B cell (primary cell): ENCODE measurements at regions not wholly inside any gene's neighbourhood (a gene's known extent, or its start where the extent isn't known, plus 50 kb on each side); places are given as distances from the start of the nearest gene placed in this dataset.

Experiments
- ATAC-seq: fragments of 200-7000 bp; cut with Tn5 transposase; one replicate; pipeline ENCODE4 v1.10.0; 2021; ENCODE audit warnings: low read depth, mild to moderate bottlenecking, moderate number of reproducible peaks, moderate library complexity
- CTCF ChIA-PET: fragments of 350-600 bp; sonication (Branson Sonifier 250); formaldehyde crosslinking; loops from one replicate; lab custom pipeline; 2021; ENCODE audit warnings: antibody characterized with exemption, inconsistent platforms; lab: Charles Lee
- POLR2A ChIA-PET: fragments of 350-600 bp; sonication (Branson Sonifier 250); formaldehyde crosslinking; loops from one replicate; lab custom pipeline; 2021; ENCODE audit warnings: antibody characterized with exemption; lab: Charles Lee
- DNase-seq: peaks from one replicate; pipeline ENCODE4 v3.0.0; 2013
- H2AFZ ChIP-seq: 2 replicates; pipeline ENCODE4 v1.6.1; 2012; ENCODE audit warnings: mild to moderate bottlenecking, low read depth, low read length; ENCODE audit not compliant: insufficient read depth, poor library complexity, severe bottlenecking
- H3K27ac ChIP-seq, 2 donors: 1 replicate in 1 of 2; 2 replicates in 1 of 2; pipeline ENCODE4 v1.5.1; 2012 to 2013; ENCODE audit warnings: low read length in 2 of 2, mild to moderate bottlenecking in 2 of 2, moderate library complexity in 1 of 2
- H3K27me3 ChIP-seq, 4 experiments: fragments of 200-600 bp in 1 of 4; sonication (generic) in 1 of 4; replicated peaks in 1 of 4; 1 replicate in 2 of 4; 2 replicates in 2 of 4; pipeline versions ENCODE4 v1.6.1 to v1.7.0; 2013 to 2016; ENCODE audit warnings: low read length in 3 of 4, mild to moderate bottlenecking in 2 of 4, mixed read lengths in 1 of 4, moderate library complexity in 1 of 4; ENCODE audit not compliant: insufficient read depth in 4 of 4, control insufficient read depth in 3 of 4; ENCODE audit errors: control extremely low read depth in 1 of 4
- H3K36me3 ChIP-seq, 2 experiments: replicated peaks in 1 of 2; 1 replicate in 1 of 2; 2 replicates in 1 of 2; pipeline versions ENCODE4 v1.6.1 to v1.7.1; 2013; ENCODE audit warnings: low read length in 1 of 2; ENCODE audit not compliant: insufficient read depth in 2 of 2, control insufficient read depth in 1 of 2; ENCODE audit errors: control extremely low read depth in 1 of 2, extremely low read depth in 1 of 2
- H3K4me1 ChIP-seq, 2 donors: fragments of 200-600 bp in 1 of 2; sonication (generic) in 1 of 2; 1 replicate in 1 of 2; 2 replicates in 1 of 2; pipeline versions ENCODE4 v1.5.1 to v1.6.1; 2013 to 2017; ENCODE audit warnings: low read length in 2 of 2; ENCODE audit not compliant: control insufficient read depth in 2 of 2, insufficient read depth in 2 of 2
- H3K4me2 ChIP-seq: replicated peaks from 2 replicates; pipeline ENCODE3; 2012; ENCODE audit warnings: mild to moderate bottlenecking, low read depth, low read length; ENCODE audit not compliant: poor library complexity, severe bottlenecking
- H3K4me3 ChIP-seq, 5 experiments: fragments of 200-600 bp in 1 of 5; sonication (generic) in 1 of 5; 1 replicate in 3 of 5; 2 replicates in 2 of 5; pipeline versions ENCODE4 v1.5.1 to v1.7.0; 2011 to 2016; ENCODE audit warnings: low read length in 4 of 5, mild to moderate bottlenecking in 4 of 5, low read depth in 2 of 5, control low read depth in 1 of 5, moderate library complexity in 1 of 5; ENCODE audit not compliant: insufficient read depth in 1 of 5; ENCODE audit errors: control extremely low read depth in 1 of 5, extremely low read depth in 1 of 5
- H3K79me2 ChIP-seq: fragments of 200-600 bp; sonication (generic); one replicate; pipeline ENCODE4 v1.6.0; 2016; ENCODE audit warnings: low read length; ENCODE audit not compliant: control insufficient read depth, insufficient read depth
- H3K9ac ChIP-seq: fragments of 200-600 bp; sonication (generic); 2 replicates; pipeline ENCODE4 v1.6.1; 2017; ENCODE audit warnings: mild to moderate bottlenecking, low read length, moderate library complexity
- H3K9me3 ChIP-seq, 3 donors: one replicate each; pipeline versions ENCODE4 v1.6.1 to v1.7.1; 2013; ENCODE audit warnings: low read length in 2 of 3; ENCODE audit not compliant: control insufficient read depth in 2 of 3, insufficient read depth in 1 of 3; ENCODE audit errors: control extremely low read depth in 1 of 3
- H4K20me1 ChIP-seq: 2 replicates; pipeline ENCODE4 v1.6.0; 2012; ENCODE audit warnings: mild to moderate bottlenecking, low read length; ENCODE audit not compliant: insufficient read depth, control insufficient read depth, poor library complexity, severe bottlenecking
- H3K27ac Mint-ChIP-seq: one replicate; pipeline ENCODE4 v1.8.0; 2021; ENCODE audit warnings: mixed read lengths
- H3K27me3 Mint-ChIP-seq: one replicate; pipeline ENCODE4 v1.8.0; 2021; ENCODE audit warnings: mixed read lengths
- H3K4me1 Mint-ChIP-seq: one replicate; pipeline ENCODE4 v1.8.0; 2021; ENCODE audit warnings: mixed read lengths
- H3K4me3 Mint-ChIP-seq: one replicate; pipeline ENCODE4 v1.8.0; 2021; ENCODE audit warnings: mixed read lengths
- H3K9me3 Mint-ChIP-seq: one replicate; pipeline ENCODE4 v1.8.0; 2022; ENCODE audit warnings: mixed read lengths; ENCODE audit not compliant: insufficient read depth
- EZH2 ChIP-seq: IDR thresholded peaks from 2 replicates; pipeline ENCODE4 v1.6.1; 2012; ENCODE audit warnings: borderline replicate concordance, low read depth, mild to moderate bottlenecking, moderate library complexity, low read length; ENCODE audit not compliant: insufficient read depth, poor library complexity, severe bottlenecking
- WGBS: methylation state at CpG from one replicate; pipeline ENCODE4 v1.1.5; 2013; ENCODE audit warnings: missing lambda C conversion rate; ENCODE audit not compliant: insufficient coverage; 5-methylcytosine and 5-hydroxymethylcytosine counted together
- intact Hi-C: fragments of 100-400 bp; cut with micrococcal nuclease; formaldehyde crosslinking; loops from one replicate; pipeline ENCODE4 v1.10.0; 2022
- TF ChIP-seq, protein P1 (sequence below): fragments of 200-600 bp; IDR thresholded peaks from one replicate; pipeline ENCODE4 v1.8.0; 2022; ENCODE audit warnings: antibody characterized with exemption, mild to moderate bottlenecking

DNA sequence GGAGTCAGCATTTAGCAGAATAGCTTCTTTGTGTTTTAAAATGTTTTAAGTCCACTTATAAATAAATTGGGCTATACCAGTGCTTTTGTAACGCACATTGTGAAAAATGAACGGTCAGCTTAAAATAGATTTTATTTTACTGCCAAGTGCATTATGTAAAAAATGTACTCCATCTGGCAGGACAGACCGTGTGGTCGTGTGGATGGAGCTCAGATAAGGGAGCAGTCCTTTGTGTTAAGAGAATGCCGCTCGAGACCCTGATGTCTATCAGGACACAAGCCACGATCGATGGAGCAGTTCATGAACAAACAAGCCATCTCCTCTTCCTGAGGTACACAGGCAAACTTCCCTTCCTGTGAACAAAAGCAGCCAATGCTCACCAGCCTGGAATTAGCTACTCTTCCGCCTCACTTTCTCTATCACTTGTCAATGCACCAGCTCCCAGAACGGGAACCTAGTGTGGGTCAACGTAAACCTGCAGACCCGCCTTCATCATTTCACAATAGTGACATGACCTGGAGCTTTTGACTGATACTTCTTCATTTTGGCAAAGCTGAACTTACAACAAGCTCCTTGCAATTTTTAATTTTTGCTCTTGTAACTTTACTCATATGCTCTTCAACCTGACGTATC is 243.5 kb downstream of the TGFB2 start:
- H4K20me1 ChIP-seq = no peaks in the 10 kb centered on the region
- no peaks in the 10 kb centered on the region for H3K9me3 ChIP-seq
- peaks cover 0 to 3% (median 0%) of the 10 kb centered on the region in 4 experiments for H3K27me3 ChIP-seq
- no peak overlapping the region for H2AFZ ChIP-seq
- H3K79me2 ChIP-seq = no peaks in the 10 kb centered on the region
- no peak overlapping the region for H3K4me3 ChIP-seq
- no peak overlapping the region for H3K4me2 ChIP-seq
- intact Hi-C loops = no loop called here
- H3K9ac ChIP-seq = no peak overlapping the region
- CTCF ChIA-PET = no interaction called here
- no peaks in the 10 kb centered on the region for H3K4me1 ChIP-seq
- H3K27me3 Mint-ChIP-seq = peaks cover 29% of the 10 kb centered on the region
- H3K9me3 Mint-ChIP-seq = no peaks in the 10 kb centered on the region
- no peak overlapping the region for H3K27ac ChIP-seq
- no peaks in the 10 kb centered on the region for H3K36me3 ChIP-seq
- H3K4me3 Mint-ChIP-seq = no peak overlapping the region
- POLR2A ChIA-PET = no interaction called here
- DNase-seq (no peak), ATAC-seq (no peak)
- no peak for TF ChIP-seq EZH2
- TF ChIP-seq, protein P1, sequence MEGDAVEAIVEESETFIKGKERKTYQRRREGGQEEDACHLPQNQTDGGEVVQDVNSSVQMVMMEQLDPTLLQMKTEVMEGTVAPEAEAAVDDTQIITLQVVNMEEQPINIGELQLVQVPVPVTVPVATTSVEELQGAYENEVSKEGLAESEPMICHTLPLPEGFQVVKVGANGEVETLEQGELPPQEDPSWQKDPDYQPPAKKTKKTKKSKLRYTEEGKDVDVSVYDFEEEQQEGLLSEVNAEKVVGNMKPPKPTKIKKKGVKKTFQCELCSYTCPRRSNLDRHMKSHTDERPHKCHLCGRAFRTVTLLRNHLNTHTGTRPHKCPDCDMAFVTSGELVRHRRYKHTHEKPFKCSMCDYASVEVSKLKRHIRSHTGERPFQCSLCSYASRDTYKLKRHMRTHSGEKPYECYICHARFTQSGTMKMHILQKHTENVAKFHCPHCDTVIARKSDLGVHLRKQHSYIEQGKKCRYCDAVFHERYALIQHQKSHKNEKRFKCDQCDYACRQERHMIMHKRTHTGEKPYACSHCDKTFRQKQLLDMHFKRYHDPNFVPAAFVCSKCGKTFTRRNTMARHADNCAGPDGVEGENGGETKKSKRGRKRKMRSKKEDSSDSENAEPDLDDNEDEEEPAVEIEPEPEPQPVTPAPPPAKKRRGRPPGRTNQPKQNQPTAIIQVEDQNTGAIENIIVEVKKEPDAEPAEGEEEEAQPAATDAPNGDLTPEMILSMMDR = no peak
- 46% methylated on average over 11 of the region's 13 CpGs for WGBS
- H3K27ac Mint-ChIP-seq = no peak overlapping the region
- H3K4me1 Mint-ChIP-seq = no peaks in the 10 kb centered on the region

DNA sequence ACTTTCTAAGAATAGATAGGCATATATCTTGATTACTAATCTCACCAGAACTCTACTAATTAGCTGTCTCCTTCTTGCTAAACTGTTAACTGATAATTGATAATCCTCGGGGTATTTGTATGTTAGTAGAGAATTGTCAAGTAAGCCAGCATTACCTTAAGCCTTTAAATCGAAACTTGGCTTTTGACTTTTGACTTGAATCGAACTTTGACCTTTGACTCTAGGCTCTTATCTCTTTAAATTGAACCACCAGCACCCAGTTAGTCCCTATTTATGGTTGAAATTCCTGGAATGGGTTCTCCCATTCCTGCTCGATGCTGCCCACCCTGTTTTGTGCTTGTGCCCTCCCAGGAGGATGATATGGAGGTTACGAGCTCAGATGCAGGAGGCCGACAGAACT is 244.4 kb downstream of the TGFB2 start:
- Histone ChIP-seq H3K4me1 (no peaks in the 10 kb centered on the region), H3K9ac (no peak overlapping the region), H3K9me3 (no peaks in the 10 kb centered on the region), H2AFZ (no peak overlapping the region), H3K27me3 (peaks cover 0 to 3% (median 0%) of the 10 kb centered on the region in 4 experiments), H3K4me2 (no peak overlapping the region), H3K79me2 (no peaks in the 10 kb centered on the region), H3K36me3 (no peaks in the 10 kb centered on the region), H3K27ac (no peak overlapping the region), H4K20me1 (no peaks in the 10 kb centered on the region), H3K4me3 (no peak overlapping the region)
- Mint-ChIP-seq H3K9me3 (no peaks in the 10 kb centered on the region), H3K4me1 (no peaks in the 10 kb centered on the region), H3K27me3 (peaks cover 26% of the 10 kb centered on the region), H3K4me3 (no peak overlapping the region), H3K27ac (no peak overlapping the region)
- ChIA-PET CTCF (no interaction called here), POLR2A (no interaction called here)
- no CpG with 5 or more reads among the region's 6 CpGs for WGBS
- no peak for TF ChIP-seq EZH2
- TF ChIP-seq, protein P1 = no peak
- no peak for DNase-seq
- intact Hi-C loops = no loop called here
- no peak for ATAC-seq
